HG02840 (cell line): ENCODE measurements at regions not wholly inside any gene's neighbourhood (a gene's known extent, or its start where the extent isn't known, plus 50 kb on each side); places are given as distances from the start of the nearest gene placed in this dataset.

Source experiments
- ATAC-seq: cut with Tn5 transposase; IDR thresholded peaks from one replicate; pipeline ENCODE4 v1.9.1; 2021; ENCODE audit warnings: mild to moderate bottlenecking, moderate library complexity, moderate number of reproducible peaks; ENCODE audit not compliant: unreplicated experiment, low FRiP score

DNA sequence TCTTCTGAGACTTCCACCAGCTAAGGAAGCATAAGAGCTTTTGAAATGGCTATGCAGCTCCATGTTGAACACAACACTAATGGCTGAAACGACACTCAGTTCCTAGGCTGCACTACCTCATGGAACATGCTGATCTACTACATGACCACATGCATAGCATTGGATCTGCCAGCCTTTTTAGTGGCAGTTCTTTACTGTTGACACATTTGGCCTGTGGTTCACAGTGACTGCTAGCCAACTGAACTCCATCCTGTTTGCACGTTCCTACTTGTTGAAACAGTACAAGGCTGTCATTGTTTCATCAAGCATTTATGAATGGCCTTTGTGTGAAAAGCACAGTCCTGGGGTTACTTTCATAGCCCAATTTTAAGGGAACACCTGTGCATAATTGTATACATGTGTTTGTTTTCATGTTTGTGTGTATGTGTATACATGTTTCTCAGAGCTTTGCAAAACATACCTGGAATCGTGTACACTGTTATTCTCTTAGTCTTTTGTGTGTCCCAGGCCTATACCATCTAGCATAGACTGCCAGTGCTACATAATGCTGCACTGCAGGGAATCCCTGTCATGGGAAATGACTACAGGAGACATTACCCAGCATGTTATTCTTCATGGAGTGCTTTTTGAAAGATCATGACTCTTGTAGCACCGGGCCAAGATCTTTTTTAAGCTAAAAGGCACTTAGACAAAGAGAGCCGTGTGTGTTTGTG lies 179.6 kb upstream of the ESRRG start:
- no peak for ATAC-seq

DNA sequence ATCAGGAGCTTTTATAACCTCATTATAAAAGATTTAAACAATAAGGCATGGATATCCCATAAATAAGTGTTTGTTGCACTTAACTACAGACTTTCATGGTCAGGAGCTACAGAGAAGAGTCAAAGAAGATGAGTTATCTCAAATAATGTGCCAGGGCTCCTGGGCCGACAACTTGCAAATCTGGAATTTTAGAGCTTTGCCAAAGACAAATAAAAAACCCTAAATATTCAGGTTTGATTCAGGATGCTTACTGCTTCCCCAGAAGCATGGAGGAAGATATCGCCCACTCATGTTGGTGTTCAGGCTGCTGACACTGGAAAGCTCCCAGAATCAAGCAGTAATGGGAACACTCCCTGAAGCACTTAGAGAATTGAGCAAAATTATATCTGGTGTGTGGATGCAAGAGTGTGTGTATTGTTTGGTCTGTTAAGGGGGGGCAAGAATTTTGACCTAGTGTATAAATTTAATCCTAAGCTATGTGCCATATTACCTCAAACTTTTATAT lies 176.9 kb upstream of the ESRRG start:
- no peak for ATAC-seq

DNA sequence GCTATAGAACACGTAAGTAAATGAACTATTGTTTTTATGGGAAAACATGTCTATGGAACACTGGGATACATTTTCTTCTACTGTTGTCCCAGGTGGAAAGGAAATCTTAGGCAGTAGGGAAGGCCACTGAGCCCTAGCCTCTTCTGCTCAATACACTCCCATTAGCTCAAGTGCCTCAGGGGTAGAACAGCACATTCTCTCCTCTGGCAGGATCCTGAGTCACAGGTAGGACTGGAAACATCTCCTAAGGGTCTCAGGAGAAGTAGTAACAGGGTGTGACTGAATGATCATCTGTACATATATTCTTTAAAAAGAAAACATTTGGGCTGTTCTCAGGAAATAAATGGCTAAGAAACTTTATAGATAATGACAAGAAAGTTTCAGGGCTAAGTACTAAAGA lies 175.6 kb upstream of the ESRRG start:
- no peak for ATAC-seq

DNA sequence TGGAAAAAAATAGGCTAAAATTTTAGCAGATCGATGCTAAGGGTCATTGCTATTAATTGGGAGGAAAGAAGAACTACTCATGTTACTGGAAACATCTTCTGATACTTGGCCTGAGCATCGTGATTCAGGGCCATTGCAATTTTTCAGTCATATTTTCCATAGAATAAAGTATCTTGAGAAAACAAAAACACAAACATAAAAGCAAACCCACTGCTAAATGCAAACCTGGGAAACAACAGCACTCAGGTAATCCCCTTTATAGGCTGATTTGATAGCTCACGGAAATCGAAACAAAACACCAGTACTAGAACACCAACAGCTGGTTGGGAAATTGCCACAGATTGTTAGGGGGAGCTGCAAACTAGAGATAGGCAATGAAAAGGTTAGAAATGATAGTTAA lies 172.9 kb upstream of the ESRRG start:
- no peak for ATAC-seq

DNA sequence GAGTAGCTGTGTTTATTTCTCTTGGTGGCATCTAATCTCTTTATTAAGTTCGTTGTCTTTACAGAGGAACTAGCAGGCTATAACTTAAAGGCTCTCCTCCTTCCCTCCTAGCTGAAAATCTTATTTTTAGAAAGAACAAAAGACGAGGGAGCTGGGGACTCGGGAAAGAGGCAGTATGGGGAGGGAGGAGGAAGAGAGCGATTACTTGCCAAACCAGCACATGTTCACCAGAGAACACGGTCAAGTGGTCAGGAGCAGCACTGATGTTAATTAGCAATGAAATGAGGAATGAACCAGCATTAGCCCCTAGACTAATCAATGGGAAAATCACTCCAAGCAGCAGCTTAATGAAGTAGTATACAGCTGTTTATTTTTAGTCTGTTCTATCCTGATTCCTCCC lies 171.3 kb upstream of the ESRRG start:
- ATAC-seq, result no peak

DNA sequence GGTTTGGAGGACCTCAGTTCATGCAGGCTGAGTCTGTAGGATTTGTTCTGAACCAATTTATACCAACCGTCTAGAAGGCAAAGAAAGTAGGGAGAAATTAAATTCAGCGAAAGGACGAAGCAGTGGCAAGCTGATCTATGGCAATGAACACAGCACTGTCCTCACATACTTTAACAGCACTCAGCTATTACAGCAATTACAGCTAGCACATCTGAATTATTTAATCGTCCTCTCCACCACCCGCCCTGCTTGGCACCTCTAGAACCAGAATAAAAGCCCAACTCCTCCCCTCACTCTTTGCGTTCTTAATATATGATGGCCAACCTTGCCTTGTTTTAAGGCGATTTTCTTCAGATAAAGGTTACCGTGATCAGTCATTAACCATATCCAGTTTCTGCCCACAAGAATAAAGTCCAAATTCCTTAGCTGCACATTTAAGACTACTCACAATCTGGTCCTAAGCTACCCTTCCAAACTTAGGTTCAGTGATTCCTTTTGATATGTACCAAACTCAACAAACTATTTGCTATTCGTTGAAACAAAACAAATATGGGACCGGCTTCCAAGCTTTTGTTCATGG lies 169.4 kb upstream of the ESRRG start:
- no peak for ATAC-seq

DNA sequence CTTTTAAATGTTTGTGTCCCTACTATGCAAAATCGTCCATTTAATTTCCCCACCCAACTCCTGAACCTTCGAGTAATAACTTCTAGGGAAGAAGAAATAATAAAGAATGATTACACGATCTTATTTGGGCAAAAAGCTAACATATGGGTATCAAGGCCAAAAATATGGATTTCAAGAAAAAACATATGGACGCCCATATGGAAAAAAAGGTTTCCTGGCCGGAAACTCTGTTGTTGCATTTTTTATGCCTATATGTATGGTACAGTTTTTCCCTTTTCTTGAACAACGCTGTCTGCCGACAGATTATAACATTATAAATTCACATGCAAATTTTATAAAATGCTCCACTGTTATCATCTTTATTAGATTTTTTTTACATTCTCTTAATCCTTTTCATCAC lies 167.6 kb upstream of the ESRRG start:
- ATAC-seq, result no peak

DNA sequence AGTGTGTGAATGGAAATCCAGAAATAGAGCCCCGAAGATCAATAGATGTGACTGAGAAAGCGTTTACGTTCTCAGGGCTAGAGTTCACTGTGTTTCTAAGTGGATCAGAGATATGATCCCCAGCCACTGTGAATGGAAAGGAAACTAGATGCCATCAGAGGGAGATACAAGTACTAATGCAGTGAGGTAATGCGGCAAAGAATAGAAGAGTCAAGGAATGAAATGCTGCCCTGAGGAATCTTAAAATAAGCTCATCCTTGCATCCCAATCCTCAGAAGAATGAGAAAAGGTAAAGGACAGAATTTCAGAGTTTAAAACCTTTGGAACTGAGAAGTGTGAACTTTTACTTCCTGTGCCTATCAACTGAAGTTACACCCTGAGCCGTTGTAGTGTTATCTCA lies 165.5 kb upstream of the ESRRG start:
- ATAC-seq, result no peak

DNA sequence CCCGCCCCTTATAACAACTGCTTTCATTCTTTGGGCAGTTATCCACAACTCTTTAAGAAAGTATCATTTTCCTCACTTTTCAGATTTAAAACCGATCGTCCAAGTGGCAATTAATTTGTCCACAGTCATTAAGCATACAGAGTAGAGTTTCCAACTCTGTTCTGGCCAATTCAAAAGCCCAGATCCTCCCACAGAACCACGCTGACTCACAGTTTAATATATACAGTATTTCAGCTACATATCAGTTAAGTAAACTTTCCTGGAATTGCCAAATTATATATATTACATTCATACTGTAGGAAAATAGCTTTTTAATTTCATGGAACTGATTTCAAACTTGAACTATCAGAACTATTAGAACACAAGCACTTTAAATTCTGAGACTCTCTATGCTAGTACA lies 163.8 kb upstream of the ESRRG start:
- no peak for ATAC-seq

DNA sequence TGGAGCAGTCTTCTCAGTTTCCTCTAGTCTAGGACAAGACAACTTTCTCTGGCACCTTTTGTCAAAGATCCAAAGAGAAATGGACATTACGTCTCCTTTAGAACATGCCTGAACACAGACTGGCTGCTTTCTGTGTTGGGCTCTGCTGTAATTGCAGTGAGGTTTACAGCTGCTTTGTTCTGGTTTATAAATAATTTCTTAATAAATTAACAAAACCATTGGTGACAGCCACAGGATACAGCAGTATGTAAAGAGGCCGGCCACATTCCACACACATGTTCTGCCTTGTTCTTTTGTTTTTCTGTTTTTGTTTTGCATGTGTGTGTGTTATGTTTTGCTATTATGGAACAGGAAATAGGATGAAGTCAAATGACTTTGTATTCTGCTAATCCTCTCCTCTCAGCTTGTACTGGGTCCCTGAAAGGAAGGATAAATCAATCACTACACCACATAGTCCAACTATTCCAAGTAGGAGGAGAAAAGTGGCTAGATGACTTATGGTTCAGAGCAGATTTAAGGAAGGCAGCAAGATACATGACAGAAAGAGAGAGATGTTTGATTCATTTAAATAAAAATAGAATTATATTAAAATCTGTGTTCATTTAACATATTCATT lies 161.5 kb upstream of the ESRRG start:
- ATAC-seq, result no peak

DNA sequence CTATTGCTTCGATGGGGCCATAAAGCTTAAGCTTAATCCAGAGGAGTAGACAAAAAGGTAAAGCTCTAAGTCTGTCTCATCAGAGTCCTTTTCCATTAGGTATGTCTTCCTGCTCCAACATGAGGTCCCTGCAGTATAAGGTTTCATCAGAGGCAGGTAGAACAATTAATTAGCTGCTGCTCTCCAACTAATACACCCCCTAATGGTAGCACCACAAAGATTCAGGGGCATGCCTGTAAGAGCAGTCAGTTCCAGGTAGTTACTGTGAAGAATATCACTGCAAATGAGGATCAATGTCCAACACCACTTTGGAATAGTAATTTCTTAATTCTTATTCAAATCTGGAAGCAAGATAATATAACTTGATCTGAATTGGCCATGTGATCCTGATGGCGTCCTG lies 160.3 kb upstream of the ESRRG start:
- ATAC-seq, result no peak

DNA sequence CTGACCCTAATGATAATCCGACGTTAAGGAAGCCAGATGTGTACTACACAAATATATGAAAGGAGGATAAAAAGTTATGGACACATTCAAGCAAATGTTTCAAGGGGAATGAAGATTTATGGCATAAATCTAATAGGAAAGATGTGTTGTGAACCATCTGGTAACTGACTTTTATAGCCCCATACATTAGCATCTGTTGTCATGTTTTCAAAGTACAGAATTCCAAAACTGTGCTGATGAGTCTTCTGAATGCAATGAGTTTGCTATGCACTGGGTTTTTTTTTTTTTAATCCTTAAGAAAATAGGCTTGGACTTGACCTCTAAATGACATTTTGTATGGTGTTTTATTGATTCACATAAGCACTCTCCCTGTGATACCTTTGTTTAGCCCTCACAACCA lies 158.5 kb upstream of the ESRRG start:
- no peak for ATAC-seq

DNA sequence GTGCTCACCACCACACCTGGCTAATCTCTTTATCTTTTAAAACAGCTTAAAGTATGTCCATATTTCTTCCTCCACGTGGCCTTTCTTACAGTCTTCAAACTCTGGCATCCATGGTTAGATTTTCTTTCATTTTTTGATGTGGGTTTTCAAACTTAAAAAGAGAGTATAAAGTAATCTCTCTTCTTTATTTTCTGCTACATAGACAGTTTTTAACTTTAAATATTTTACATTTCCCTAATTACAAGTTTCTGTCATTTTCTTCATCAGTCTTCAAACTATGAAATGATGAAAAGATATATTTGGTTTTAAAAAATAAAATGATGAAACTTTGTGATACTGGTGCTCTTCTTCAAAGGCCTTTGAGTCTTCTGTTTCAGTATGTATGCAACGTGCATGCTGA lies 143.5 kb upstream of the ESRRG start:
- ATAC-seq, result no peak

DNA sequence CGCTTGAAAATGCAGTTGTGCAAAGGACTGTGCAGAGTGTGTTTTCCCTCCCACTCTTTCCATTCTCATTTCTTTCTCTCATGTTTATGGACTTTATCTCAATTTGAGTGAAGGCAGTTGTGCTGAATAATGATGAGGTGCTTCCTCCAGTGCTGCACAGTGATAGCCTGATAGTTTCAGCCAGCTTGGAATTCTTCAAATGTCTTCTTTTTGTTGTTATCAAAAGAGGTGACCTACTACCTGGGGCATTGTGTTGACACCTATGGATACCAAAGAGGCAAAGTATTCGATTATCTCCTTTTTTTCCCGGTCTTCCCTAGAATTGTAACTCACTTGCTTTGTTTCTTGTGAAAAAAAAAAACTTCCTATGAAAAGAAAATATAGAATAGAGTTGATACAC lies 132.6 kb upstream of the ESRRG start:
- no peak for ATAC-seq

DNA sequence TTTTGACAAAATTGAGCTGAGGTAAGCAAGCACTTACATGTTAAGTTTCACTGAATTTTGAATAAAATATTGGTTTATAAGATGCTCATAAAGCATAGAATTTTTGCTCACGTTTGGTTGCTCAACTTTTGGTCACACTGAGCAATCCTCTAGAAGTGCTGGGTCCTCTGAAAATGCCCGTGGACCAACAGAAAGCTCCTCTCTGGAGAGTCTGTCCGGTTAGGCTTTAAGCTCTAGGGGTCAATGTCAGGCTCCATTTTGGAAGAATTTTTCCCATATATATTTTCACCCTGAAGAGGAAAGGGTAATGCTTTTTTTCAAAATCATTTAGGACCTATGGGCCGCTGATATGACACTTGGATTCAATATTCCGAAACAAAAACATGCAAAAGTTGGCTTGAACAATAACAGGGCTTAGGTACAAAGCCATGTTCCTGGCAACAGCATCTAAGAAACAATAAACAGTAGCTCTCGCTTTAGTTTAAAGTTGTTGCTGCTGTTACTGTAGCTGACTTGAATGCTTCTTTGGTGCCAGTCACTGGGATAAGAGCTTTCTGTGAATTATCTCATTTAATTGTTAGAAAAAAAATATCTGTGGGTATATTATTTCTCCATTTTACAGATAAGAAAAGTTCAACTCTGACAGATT lies 131.7 kb upstream of the ESRRG start:
- no peak for ATAC-seq

DNA sequence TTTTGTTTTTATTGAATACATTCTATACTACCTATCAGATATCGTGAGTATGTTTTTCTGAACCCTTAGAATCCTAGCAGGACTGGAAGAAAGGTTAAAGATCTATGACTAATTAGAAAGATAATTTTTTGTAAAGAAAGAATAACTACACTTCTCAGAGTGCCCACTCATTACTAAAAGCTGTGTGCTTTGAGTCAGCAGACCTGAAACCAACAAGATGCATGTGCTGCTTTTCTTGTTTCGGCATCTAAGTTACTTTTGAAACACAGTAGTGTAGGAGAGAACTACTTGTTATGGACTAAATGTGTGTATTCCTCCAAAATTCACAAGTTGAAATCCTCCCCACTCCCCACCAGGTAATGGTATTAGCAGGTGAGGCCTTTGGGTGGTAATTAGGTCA lies 127.8 kb upstream of the ESRRG start:
- no peak for ATAC-seq

DNA sequence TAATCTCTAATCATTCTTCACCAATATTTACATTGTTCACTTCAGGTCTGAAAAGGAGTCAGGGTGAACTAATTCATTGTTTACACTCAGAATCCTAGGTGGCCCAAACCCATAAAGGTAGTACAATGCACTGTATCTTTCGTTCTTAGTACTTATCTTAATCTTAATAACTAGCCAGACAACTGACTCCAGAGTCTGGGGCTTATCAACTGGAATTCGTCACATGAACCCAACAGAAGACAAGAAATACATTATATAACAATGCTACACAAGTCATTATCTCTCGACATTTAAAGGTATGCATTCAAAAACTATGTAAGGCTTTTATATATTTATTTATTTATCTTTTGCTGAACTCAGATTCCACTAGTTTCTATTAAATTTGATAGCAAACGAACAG lies 125.9 kb upstream of the ESRRG start:
- no peak for ATAC-seq

DNA sequence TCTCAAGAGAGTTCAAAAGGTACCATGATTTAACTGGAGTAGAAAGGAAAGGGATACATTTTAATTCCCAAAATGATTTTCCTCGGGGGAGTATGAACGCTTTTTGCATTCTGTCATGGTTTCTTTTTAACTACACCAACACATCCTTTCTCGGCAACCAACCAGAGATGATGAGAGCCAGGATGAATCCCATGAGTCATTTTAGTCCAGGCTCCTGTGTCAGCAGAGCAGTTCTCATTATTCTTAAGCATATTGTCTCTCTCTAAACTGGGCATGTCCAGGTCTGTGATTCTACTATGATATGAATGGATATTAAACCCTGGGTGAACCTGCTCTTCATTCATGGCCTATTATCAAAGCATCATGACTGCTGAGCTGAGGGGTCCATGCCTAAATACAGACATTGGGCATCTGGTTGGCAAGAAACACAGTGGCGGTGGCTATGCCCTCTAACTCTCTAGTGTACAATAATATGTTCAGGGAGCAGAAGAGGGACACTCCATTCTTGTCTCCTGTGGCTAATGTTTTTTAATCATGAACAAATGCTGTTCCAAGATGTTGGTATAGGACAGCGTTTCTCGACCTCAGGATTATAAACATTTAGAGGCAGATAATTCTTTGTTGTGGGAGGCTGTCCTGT lies 124.3 kb upstream of the ESRRG start:
- no peak for ATAC-seq

DNA sequence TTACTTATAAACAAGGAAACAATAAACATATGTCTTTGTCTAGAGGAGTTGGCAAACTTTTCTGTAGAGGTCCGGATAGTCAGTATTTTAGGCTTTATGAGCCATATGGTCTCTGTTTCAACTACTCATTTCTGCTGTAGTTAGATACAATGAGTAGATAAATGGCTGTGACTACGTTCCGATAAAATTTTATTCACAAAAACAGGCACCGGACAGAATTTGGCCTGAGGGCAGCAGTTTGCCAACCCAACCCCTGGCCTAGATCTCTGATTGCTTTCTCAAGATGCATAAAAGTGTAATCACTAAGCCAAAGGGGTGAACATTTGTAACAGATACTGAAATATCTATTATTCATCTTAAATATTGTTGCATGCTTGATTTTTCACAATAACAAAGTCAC lies 123.1 kb upstream of the ESRRG start:
- ATAC-seq, result no peak

DNA sequence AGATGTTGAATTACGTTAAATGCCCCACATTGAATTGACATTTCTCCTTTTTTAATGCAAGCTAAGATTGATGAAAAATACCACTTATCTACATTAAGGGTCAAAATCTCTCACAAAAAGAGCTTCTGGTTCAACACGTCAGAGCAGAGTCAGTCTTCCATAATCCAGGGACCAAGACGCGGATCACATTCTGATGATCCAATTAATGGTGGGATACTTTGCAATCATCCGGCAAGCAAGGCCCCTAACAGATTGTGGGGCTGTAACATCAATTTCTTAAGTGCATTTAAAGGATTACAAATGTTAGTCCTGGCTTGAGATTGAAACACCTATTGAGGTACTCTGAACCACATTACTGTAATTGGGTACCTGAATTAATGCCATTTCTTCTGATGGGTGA lies 120.2 kb upstream of the ESRRG start:
- no peak for ATAC-seq

DNA sequence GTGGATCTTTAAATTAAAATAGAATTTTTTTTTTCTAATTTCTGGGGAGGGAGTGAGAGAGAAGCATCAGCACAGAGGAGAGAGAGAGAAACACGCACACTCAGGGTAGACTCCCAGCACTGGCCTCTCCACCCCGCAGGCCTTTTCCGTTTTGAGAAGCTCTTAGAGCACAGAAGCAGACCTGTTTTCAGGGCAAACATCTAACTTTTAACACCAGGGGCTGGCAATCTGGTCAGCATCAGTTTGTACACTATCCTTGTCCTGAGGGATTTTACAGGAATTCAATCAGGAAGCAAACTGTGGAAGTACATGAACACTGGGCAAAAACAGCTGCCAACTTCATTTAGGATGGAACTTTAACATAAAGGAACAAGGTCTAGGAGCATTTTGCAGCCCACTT lies 117.9 kb upstream of the ESRRG start:
- ATAC-seq, result no peak
